Vagina (tissue), 2 donors: ENCODE measurements at regions not wholly inside any gene's neighbourhood (a gene's known extent, or its start where the extent isn't known, plus 50 kb on each side); places are given as distances from the start of the nearest gene placed in this dataset.

Source experiments
- DNase-seq, 2 donors: peaks; one replicate each; pipeline ENCODE4 v3.0.0-alpha.2; 2017; ENCODE audit errors: extremely low spot score in 2 of 2
- H3K27ac ChIP-seq: fragments of 200-600 bp; sonication (generic); one replicate; pipeline ENCODE4 v1.5.1; 2019
- H3K27me3 ChIP-seq: fragments of 200-600 bp; sonication (generic); one replicate; pipeline ENCODE4 v1.5.1; 2019
- H3K36me3 ChIP-seq, 2 donors: fragments of 200-600 bp; sonication (generic); one replicate each; pipeline ENCODE4 v1.5.1; 2017 to 2019
- H3K4me1 ChIP-seq: fragments of 200-600 bp; sonication (generic); one replicate; pipeline ENCODE4 v1.5.1; 2019
- H3K4me3 ChIP-seq, 2 donors: fragments of 200-600 bp; sonication (generic); 1 replicate in 1 of 2; 2 replicates in 1 of 2; pipeline ENCODE4 v1.5.1; 2016 to 2019
- H3K9me3 ChIP-seq: fragments of 200-600 bp; sonication (generic); one replicate; pipeline ENCODE4 v1.5.1; 2019
- CTCF ChIP-seq, 3 experiments: fragments of 450-650 bp in 2 of 3; fragments of 200-600 bp in 1 of 3; sonication (generic) in 1 of 3; IDR thresholded peaks; one replicate each; pipeline ENCODE4 v1.5.1; 2017 to 2019; ENCODE audit warnings: antibody characterized with exemption in 3 of 3, mild to moderate bottlenecking in 2 of 3, moderate library complexity in 2 of 3
- POLR2A ChIP-seq, 2 donors: fragments of 450-650 bp; IDR thresholded peaks; one replicate each; pipeline ENCODE4 v1.6.1; 2017; ENCODE audit warnings: antibody characterized with exemption in 2 of 2, mild to moderate bottlenecking in 2 of 2, moderate library complexity in 2 of 2
- POLR2AphosphoS5 ChIP-seq, 2 donors: sonication (generic); formaldehyde crosslinking; IDR thresholded peaks; one replicate each; pipeline ENCODE4 v1.9.0; 2017; ENCODE audit warnings: antibody characterized with exemption in 2 of 2, mild to moderate bottlenecking in 2 of 2, low read depth in 1 of 2; ENCODE audit not compliant: insufficient read depth in 1 of 2
- intact Hi-C: fragments of 100-400 bp; cut with DNase I; formaldehyde crosslinking; loops from one replicate; pipeline ENCODE4 v1.15.1; 2023

GRCh38 chr16:80161799-80162739, 378.7 kb upstream of the DYNLRB2 start:
- H3K27me3 ChIP-seq, result no peaks in the 10 kb centered on the region
- intact Hi-C loops, result no loop called here

GRCh38 chr16:80158766-80159165, 382.0 kb upstream of the DYNLRB2 start:
- Histone ChIP-seq H3K36me3 (no peaks in the 10 kb centered on the region), H3K4me3 (no peak overlapping the region), H3K4me1 (no peaks in the 10 kb centered on the region), H3K27ac (no peak overlapping the region), H3K27me3 (no peaks in the 10 kb centered on the region), H3K9me3 (no peaks in the 10 kb centered on the region)
- intact Hi-C loops, result no loop called here
- no peak for TF ChIP-seq CTCF (IDR thresholded peaks at IDR 0.05)
- no peak for TF ChIP-seq POLR2A (IDR thresholded peaks at IDR 0.05)
- TF ChIP-seq POLR2AphosphoS5 (IDR thresholded peaks at IDR 0.05; ENCODE audit: insufficient read depth in 1 of 2, low read depth in 1 of 2), result no peak
- DNase-seq, result no peak

More at GRCh38 chr16:80161799-80162739, 378.7 kb upstream of the DYNLRB2 start:
- H3K9me3 ChIP-seq, result no peaks in the 10 kb centered on the region
- DNase-seq, result no peak
- no peak overlapping the region for H3K4me3 ChIP-seq
- TF ChIP-seq CTCF (IDR thresholded peaks at IDR 0.05), result no peak
- no peak for TF ChIP-seq POLR2A (IDR thresholded peaks at IDR 0.05)
- no peak for TF ChIP-seq POLR2AphosphoS5 (IDR thresholded peaks at IDR 0.05; ENCODE audit: insufficient read depth in 1 of 2, low read depth in 1 of 2)
- H3K4me1 ChIP-seq, result no peaks in the 10 kb centered on the region
- no peak overlapping the region for H3K27ac ChIP-seq
- H3K36me3 ChIP-seq, result no peaks in the 10 kb centered on the region

GRCh38 chr16:80151722-80152111, 389.1 kb upstream of the DYNLRB2 start:
- Histone ChIP-seq H3K27ac (no peak overlapping the region), H3K9me3 (no peaks in the 10 kb centered on the region), H3K36me3 (no peaks in the 10 kb centered on the region), H3K4me1 (no peaks in the 10 kb centered on the region), H3K4me3 (no peak overlapping the region), H3K27me3 (no peaks in the 10 kb centered on the region)
- no peak for DNase-seq
- TF ChIP-seq POLR2AphosphoS5 (IDR thresholded peaks at IDR 0.05; ENCODE audit: insufficient read depth in 1 of 2, low read depth in 1 of 2) (no peak), POLR2A (IDR thresholded peaks at IDR 0.05) (no peak), CTCF (IDR thresholded peaks at IDR 0.05) (no peak)
- intact Hi-C loops, result no loop called here

- DNase-seq, result no peak
- Histone ChIP-seq H3K27ac (no peak overlapping the region), H3K36me3 (no peaks in the 10 kb centered on the region), H3K4me3 (no peak overlapping the region), H3K4me1 (no peaks in the 10 kb centered on the region), H3K9me3 (no peaks in the 10 kb centered on the region), H3K27me3 (no peaks in the 10 kb centered on the region)
- TF ChIP-seq POLR2A (IDR thresholded peaks at IDR 0.05), result no peak
- no peak for TF ChIP-seq POLR2AphosphoS5 (IDR thresholded peaks at IDR 0.05; ENCODE audit: insufficient read depth in 1 of 2, low read depth in 1 of 2)
- TF ChIP-seq CTCF (IDR thresholded peaks at IDR 0.05), result no peak
- intact Hi-C loops, result no loop called here
Measured at GRCh38 chr16:80150978-80151721, 389.6 kb upstream of the DYNLRB2 start.
